AG04449 (cell line): ENCODE measurements at regions not wholly inside any gene's neighbourhood (a gene's known extent, or its start where the extent isn't known, plus 50 kb on each side); places are given as distances from the start of the nearest gene placed in this dataset.
"Not testable (repeated sequence)": the region's sequence is repeated elsewhere in the genome, so short reads cannot be mapped to it uniquely, and the experiment has no call there.

Experiments
- CTCF ChIA-PET: fragments of 350-600 bp; formaldehyde crosslinking; extraction: SDS; loops from one replicate; lab custom pipeline; 2021; ENCODE audit warnings: antibody characterized with exemption; lab: Yijun Ruan, JAX
- POLR2A ChIA-PET: fragments of 400-600, 350-600 bp; formaldehyde crosslinking; extraction: SDS; loops from one replicate; lab custom pipeline; 2020; ENCODE audit warnings: antibody characterized with exemption, inconsistent platforms; lab: Yijun Ruan, JAX
- DNase-seq: peaks from one replicate; pipeline ENCODE4 v3.0.0-alpha.2; 2010; ENCODE audit warnings: low read depth, low spot score
- H3K4me3 ChIP-seq: 2 replicates; pipeline ENCODE4 v1.5.1; 2011; ENCODE audit warnings: low read depth, mild to moderate bottlenecking, control low read depth, low read length
- TF ChIP-seq, protein P1 (sequence below): IDR thresholded peaks from one replicate; pipeline ENCODE4 v1.5.1; 2011; ENCODE audit warnings: mild to moderate bottlenecking, moderate library complexity, low read length, control low read depth, inconsistent platforms; ENCODE audit not compliant: insufficient read depth; ENCODE audit errors: missing control alignments

DNA sequence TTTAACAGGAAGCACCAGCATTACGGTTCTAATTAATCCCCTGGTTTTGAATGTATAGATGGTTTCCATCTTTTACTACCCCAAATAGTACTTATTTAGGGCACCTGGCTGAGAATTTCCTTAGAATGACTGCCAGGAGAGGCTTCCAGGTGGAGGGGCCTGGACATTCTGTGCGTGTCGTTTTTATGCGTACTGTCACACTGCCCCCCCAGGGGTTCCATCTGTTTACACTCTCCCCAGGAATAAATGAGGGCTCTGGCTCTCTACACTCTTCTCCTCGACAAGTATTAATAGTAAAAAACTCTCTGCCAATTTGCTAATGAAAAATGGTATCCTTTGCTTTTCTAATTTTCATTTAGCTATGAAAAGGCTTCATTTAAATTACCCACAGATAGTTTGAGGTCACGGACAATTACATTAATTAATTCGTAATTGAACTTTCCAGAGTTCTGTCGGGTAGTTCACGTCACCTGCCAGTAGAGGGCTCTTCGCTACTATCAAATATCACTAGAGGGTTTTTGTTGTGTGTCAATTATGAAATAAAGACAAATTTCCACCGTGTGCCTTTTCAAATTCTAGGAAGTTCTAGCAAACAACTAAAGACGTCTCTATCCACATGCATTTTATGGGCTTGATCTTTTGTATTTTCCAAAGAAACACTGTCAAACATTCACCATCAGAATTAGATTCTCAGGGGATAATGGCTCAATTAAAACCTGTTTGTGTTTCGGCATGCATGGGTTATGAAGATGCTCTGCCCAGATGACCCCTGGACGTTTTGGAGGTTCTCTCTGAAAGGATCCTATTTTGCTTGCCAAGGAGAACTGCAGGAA, 88.8 kb upstream of the ASB18 start:
- no peak overlapping the region for H3K4me3 ChIP-seq
- DNase-seq: no peak
- POLR2A ChIA-PET: no interaction called here
- CTCF ChIA-PET: interaction anchor here (0.5 to 15.6 kb wide), 22 partner anchors 9 to 722 kb away, joined by 3 to 394 read pairs (median 4); partner anchors contain the start of gene ACKR3
- TF ChIP-seq, protein P1, sequence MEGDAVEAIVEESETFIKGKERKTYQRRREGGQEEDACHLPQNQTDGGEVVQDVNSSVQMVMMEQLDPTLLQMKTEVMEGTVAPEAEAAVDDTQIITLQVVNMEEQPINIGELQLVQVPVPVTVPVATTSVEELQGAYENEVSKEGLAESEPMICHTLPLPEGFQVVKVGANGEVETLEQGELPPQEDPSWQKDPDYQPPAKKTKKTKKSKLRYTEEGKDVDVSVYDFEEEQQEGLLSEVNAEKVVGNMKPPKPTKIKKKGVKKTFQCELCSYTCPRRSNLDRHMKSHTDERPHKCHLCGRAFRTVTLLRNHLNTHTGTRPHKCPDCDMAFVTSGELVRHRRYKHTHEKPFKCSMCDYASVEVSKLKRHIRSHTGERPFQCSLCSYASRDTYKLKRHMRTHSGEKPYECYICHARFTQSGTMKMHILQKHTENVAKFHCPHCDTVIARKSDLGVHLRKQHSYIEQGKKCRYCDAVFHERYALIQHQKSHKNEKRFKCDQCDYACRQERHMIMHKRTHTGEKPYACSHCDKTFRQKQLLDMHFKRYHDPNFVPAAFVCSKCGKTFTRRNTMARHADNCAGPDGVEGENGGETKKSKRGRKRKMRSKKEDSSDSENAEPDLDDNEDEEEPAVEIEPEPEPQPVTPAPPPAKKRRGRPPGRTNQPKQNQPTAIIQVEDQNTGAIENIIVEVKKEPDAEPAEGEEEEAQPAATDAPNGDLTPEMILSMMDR: peak; percentile 53

DNA sequence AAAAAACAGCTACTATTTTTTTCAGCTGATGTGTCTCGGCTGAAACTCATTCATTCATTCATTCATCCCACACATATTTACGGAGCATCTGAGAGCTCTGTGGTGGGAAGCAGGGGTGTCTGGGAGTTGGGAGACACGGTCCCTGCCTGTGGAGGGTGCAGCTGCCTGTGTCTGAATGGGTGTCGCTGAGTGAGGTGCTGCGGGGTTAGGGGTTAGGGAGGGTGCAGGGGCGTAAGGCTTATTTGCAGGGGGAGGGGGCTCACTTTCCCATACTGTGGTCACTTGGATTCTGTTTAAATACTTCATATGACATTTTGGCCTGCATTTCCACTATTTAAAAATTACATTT, 89.4 kb upstream of the ASB18 start:
- CTCF ChIA-PET: interaction anchor here (0.9 to 15.6 kb wide), 21 partner anchors 9 to 721 kb away, joined by 3 to 394 read pairs (median 5); partner anchors contain the start of gene ACKR3
- TF ChIP-seq, protein P1: no peak
- no peak overlapping the region for H3K4me3 ChIP-seq
- POLR2A ChIA-PET: no interaction called here
- no peak for DNase-seq

DNA sequence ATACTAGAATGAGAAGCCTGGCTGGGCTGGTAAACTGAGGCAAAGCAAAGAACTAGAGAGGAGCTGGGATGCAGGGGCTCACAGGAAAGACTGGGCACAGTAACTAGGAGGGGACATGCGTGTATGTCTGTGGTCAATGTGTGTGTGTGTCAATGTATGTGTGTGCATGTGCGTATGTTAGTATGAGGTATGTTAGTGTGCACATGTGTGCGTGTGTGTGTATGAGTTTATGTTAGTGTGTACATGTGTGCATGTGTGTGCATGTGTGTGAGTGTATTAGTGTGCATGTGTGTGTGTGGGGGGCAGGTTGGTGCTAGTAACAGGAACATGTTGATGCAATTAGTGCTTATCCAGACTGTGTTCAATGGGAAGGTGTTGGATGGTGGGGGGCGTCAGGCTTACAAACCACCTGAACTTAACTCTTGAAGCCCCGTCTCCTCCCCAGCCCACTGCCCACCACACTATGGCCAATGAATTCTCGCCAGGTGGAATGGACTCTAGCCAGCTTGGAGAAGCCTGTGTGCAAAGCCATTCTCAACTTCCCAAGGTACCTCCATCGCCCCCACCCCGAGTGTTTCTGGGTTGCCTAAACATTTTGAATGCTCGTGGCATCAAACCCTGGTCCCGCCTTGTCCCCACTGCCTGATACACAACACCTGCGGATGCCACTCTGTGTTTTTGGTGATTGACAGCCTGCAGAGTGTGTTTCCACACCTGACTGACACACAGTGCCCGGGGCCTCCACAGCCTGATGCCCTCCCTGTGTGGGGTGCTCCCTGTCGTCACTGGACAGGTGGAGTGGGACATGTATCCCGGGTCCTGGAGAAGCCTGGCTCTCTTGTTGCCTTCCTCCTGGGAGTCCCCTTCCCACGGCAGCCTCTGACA, 90.1 kb upstream of the ASB18 start:
- TF ChIP-seq, protein P1: no peak
- H3K4me3 ChIP-seq: no peak overlapping the region
- no peak for DNase-seq
- CTCF ChIA-PET: interaction anchor here (0.9 to 15.6 kb wide), 18 partner anchors 9 to 721 kb away, joined by 3 to 394 read pairs (median 7); partner anchors contain the start of gene ACKR3
- POLR2A ChIA-PET: no interaction called here

DNA sequence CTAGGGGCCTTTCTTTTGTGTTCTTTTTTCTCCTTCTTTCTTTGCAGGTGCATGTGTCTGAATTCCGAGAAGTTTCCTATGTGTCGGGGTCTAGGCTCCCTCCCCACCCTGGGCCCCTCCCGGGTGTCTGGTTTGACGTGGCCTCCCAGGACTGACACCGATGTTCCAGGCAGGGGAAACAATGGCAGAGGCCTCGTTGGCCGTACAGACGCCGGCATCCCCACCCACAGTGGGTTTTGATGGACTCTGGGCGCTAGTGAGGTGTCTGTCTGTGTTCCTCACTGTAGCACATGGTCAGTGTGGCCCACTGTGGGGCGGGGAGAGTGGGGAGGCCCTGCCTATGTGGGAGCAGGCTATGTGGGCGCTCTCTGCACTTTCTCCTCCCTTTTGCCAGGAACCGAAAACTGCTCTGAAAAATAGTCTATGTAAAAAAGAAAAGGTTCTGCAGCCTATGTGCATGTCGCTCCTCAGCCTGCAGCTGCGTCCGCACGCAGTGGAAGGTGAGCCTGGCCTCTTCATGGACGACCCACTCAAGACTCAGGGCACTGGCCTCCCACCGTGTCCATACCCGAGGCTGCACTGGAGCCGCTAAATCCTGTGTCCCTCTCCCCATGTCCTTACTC, 90.9 kb upstream of the ASB18 start:
- no peak overlapping the region for H3K4me3 ChIP-seq
- POLR2A ChIA-PET: no interaction called here
- TF ChIP-seq, protein P1: no peak
- DNase-seq: no peak
- CTCF ChIA-PET: interaction anchor here (1.0 to 15.6 kb wide), 5 partner anchors 12 to 710 kb away, joined by 4 to 394 read pairs (median 16); no protein-coding TSS in a partner anchor

DNA sequence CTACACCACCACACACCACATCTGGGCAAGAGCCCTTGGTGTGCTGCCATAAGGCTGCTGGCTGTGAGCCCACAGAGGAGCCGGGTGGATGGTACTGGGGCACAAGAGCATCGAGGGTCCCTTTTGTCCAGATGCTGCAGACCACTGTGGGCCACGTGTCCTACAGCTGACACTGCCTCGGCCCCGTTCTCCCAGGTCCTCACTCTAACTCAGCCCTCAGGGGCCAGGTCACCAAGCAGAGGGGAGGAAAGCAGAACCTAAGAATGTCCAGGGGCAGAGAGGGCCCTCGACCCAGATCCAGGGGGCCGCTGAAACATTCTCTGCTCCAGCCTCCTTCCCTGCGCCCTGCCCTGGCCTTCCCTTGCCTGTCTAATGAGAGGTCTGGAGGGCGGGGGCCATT, 91.7 kb upstream of the ASB18 start:
- DNase-seq: no peak
- CTCF ChIA-PET: interaction anchor here (1.0 to 15.6 kb wide), 3 partner anchors 13 to 709 kb away, joined by 3 to 394 read pairs (median 4); no protein-coding TSS in a partner anchor
- POLR2A ChIA-PET: no interaction called here
- TF ChIP-seq, protein P1: no peak
- H3K4me3 ChIP-seq: no peak overlapping the region

DNA sequence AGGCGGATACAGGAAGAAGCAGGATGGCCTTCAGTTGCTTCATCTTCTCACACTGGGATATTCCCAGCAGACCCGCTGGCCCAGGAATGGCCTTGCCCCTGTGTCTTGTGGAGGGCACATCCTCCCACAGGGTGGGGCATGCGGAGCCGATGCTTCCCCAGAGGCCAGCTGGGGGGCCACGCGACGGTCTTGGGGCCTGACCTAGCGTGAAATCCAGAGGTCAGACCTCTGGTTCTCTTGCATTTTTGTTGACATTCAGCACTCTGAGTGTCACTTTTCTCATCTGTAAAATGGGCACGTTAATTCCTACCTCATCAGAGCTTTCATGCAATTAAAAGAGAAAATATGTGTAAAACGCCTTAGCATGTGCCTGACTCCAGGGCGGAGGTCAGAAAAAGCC, 92.1 kb upstream of the ASB18 start:
- POLR2A ChIA-PET, DNase-seq, H3K4me3 ChIP-seq: not testable (repeated sequence)
- CTCF ChIA-PET: interaction anchor here (1.0 to 15.6 kb wide), 3 partner anchors 14 to 708 kb away, joined by 3 to 394 read pairs (median 4); no protein-coding TSS in a partner anchor

DNA sequence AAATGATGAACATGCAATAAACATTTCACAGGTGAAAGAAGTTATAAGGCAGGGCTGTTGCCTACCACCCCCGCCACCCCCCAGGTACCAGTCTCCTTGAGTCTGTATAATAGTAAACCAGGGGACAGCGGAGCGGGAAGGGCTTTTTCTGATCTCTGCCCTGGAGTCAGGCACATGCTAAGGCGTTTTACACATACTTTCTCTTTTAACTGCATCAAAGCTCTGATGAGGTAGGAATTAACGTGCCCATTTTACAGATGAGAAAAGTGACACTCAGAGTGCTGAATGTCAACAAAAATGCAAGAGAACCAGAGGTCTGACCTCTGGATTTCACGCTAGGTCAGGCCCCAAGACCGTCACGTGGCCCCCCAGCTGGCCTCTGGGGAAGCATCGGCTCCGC, 94.3 kb upstream of the ASB18 start:
- POLR2A ChIA-PET, CTCF ChIA-PET, H3K4me3 ChIP-seq, DNase-seq: not testable (repeated sequence)
